ENCODE measurements at regions not wholly inside any gene's neighbourhood (a gene's known extent, or its start where the extent isn't known, plus 50 kb on each side); places are given as distances from the start of the nearest gene placed in this dataset.

- DNase-seq (ENCODE audit: extremely low read depth in 1 of 11, low read depth in 9 of 11, low spot score in 4 of 11): no peak
Measured at GRCh38 chr20:40434122-40434521, 254.9 kb downstream of the MAFB start.

GRCh38 chr20:40433341-40433861 is 255.6 kb downstream of the MAFB start:
- DNase-seq (ENCODE audit: extremely low read depth in 1 of 11, low read depth in 9 of 11, low spot score in 4 of 11): no peak

GRCh38 chr20:40431611-40432010 is 257.4 kb downstream of the MAFB start:
- no peak for DNase-seq (ENCODE audit: extremely low read depth in 1 of 11, low read depth in 9 of 11, low spot score in 4 of 11)

GRCh38 chr20:40431112-40431511 is 257.9 kb downstream of the MAFB start:
- no peak for DNase-seq (ENCODE audit: extremely low read depth in 1 of 11, low read depth in 9 of 11, low spot score in 4 of 11)

GRCh38 chr20:40427026-40427425 is 262.0 kb downstream of the MAFB start:
- DNase-seq (ENCODE audit: extremely low read depth in 1 of 11, low read depth in 9 of 11, low spot score in 4 of 11): no peak

GRCh38 chr20:40424695-40425094 is 264.3 kb downstream of the MAFB start:
- no peak for DNase-seq (ENCODE audit: extremely low read depth in 1 of 11, low read depth in 9 of 11, low spot score in 4 of 11)

- DNase-seq (ENCODE audit: extremely low read depth in 1 of 11, low read depth in 9 of 11, low spot score in 4 of 11): no peak
Measured at GRCh38 chr20:40422656-40423055, 266.4 kb downstream of the MAFB start.

GRCh38 chr20:40416274-40416673 is 272.8 kb downstream of the MAFB start:
- no peak for DNase-seq (ENCODE audit: extremely low read depth in 1 of 11, low read depth in 9 of 11, low spot score in 4 of 11)

GRCh38 chr20:40414843-40415615 is 274.0 kb downstream of the MAFB start:
- DNase-seq (ENCODE audit: extremely low read depth in 1 of 11, low read depth in 9 of 11, low spot score in 4 of 11): no peak

- DNase-seq (ENCODE audit: extremely low read depth in 1 of 11, low read depth in 9 of 11, low spot score in 4 of 11): no peak
Measured at GRCh38 chr20:40410028-40410427, 279.0 kb downstream of the MAFB start.

- DNase-seq (ENCODE audit: extremely low read depth in 1 of 11, low read depth in 9 of 11, low spot score in 4 of 11): no peak
Measured at GRCh38 chr20:40397467-40397866, 291.6 kb downstream of the MAFB start.

- no peak for DNase-seq (ENCODE audit: extremely low read depth in 1 of 11, low read depth in 9 of 11, low spot score in 4 of 11)
Measured at GRCh38 chr20:40393197-40394079, 295.6 kb downstream of the MAFB start.

- no peak for DNase-seq (ENCODE audit: extremely low read depth in 1 of 11, low read depth in 9 of 11, low spot score in 4 of 11)
Measured at GRCh38 chr20:40390654-40391053, 298.4 kb downstream of the MAFB start.

- no peak for DNase-seq (ENCODE audit: extremely low read depth in 1 of 11, low read depth in 9 of 11, low spot score in 4 of 11)
Measured at GRCh38 chr20:40370800-40371199, 318.2 kb downstream of the MAFB start.

GRCh38 chr20:40368876-40369275 is 320.2 kb downstream of the MAFB start:
- DNase-seq (ENCODE audit: extremely low read depth in 1 of 11, low read depth in 9 of 11, low spot score in 4 of 11): no peak

GRCh38 chr20:40361916-40362315 is 327.1 kb downstream of the MAFB start:
- no peak for DNase-seq (ENCODE audit: extremely low read depth in 1 of 11, low read depth in 9 of 11, low spot score in 4 of 11)

GRCh38 chr20:40359131-40359912 is 329.7 kb downstream of the MAFB start:
- DNase-seq (ENCODE audit: extremely low read depth in 1 of 11, low read depth in 9 of 11, low spot score in 4 of 11): no peak

- no peak for DNase-seq (ENCODE audit: extremely low read depth in 1 of 11, low read depth in 9 of 11, low spot score in 4 of 11)
Measured at GRCh38 chr20:40354880-40355279, 334.2 kb downstream of the MAFB start.

GRCh38 chr20:40343390-40343789 is 345.6 kb downstream of the MAFB start:
- no peak for DNase-seq (ENCODE audit: extremely low read depth in 1 of 11, low read depth in 9 of 11, low spot score in 4 of 11)

Data from renal cortex interstitium (tissue), 11 donors.